OCI-LY3 (cell line): ENCODE measurements at regions not wholly inside any gene's neighbourhood (a gene's known extent, or its start where the extent isn't known, plus 50 kb on each side); places are given as distances from the start of the nearest gene placed in this dataset.

Source experiments
- H2AFZ ChIP-seq: fragments of 200-600, 300-600 bp; shearing (Covaris generic); 2 replicates; pipeline ENCODE4 v1.6.0; 2014; ENCODE audit warnings: antibody characterized with exemption, low read depth, low read length
- H3K27ac ChIP-seq: fragments of 200-600, 300-600 bp; sonication (generic); 2 replicates; pipeline ENCODE4 v1.5.1; 2014; ENCODE audit warnings: mild to moderate bottlenecking, low read length, moderate library complexity, mixed read lengths
- H3K27me3 ChIP-seq: fragments of 200-600, 300-600 bp; sonication (generic); 2 replicates; pipeline ENCODE4 v1.6.1; 2014; ENCODE audit warnings: low read depth, low read length, mixed read lengths
- H3K36me3 ChIP-seq: fragments of 200-600, 300-600 bp; sonication (generic); replicated peaks from 2 replicates; pipeline ENCODE3; 2014; ENCODE audit warnings: low read depth, low read length, mixed read lengths
- H3K4me1 ChIP-seq: fragments of 300-600, 200-600 bp; sonication (generic); 2 replicates; pipeline ENCODE4 v1.6.1; 2014; ENCODE audit warnings: low read length, mixed read lengths
- H3K4me2 ChIP-seq: fragments of 200-600, 300-600 bp; sonication (generic); 2 replicates; pipeline ENCODE4 v1.6.1; 2014; ENCODE audit warnings: low read length, mixed read lengths
- H3K4me3 ChIP-seq: fragments of 300-600, 200-600 bp; sonication (generic); 2 replicates; pipeline ENCODE4 v1.5.1; 2014; ENCODE audit warnings: antibody characterized with exemption, mild to moderate bottlenecking, low read length, moderate library complexity
- H3K79me2 ChIP-seq: fragments of 300-600, 200-600 bp; shearing (Covaris generic); 2 replicates; pipeline ENCODE4 v1.6.1; 2014; ENCODE audit warnings: mild to moderate bottlenecking, low read length, mixed read lengths
- H3K9ac ChIP-seq: fragments of 300-600, 200-600 bp; shearing (Covaris generic); 2 replicates; pipeline ENCODE4 v1.6.0; 2014; ENCODE audit warnings: mild to moderate bottlenecking, low read length, moderate library complexity
- H3K9me3 ChIP-seq: fragments of 200-600, 300-600 bp; shearing (Covaris generic); 2 replicates; pipeline ENCODE4 v1.6.1; 2014; ENCODE audit warnings: low read length, mixed read lengths; ENCODE audit not compliant: insufficient read depth
- H4K20me1 ChIP-seq: fragments of 200-600, 300-600 bp; sonication (generic); 2 replicates; pipeline ENCODE4 v1.6.1; 2016; ENCODE audit warnings: low read length, mixed read lengths; ENCODE audit not compliant: insufficient read depth
- EZH2phosphoT487 ChIP-seq: fragments of 200-600 bp; shearing (Covaris generic); IDR thresholded peaks from 2 replicates; pipeline ENCODE4 v1.6.1; 2018; ENCODE audit warnings: antibody characterized with exemption, mixed run types, low read depth
- TF ChIP-seq, protein P1 (sequence below): fragments of 200-600, 300-600 bp; sonication (generic); IDR thresholded peaks from 2 replicates; pipeline ENCODE4 v1.5.1; 2014; ENCODE audit warnings: antibody characterized with exemption, low read length, low read depth

GRCh38 chr22:44363980-44364750 is 51.4 kb upstream of the SHISAL1 start:
- Histone ChIP-seq H4K20me1 (no peaks in the 10 kb centered on the region), H3K4me2 (no peak overlapping the region), H3K79me2 (no peaks in the 10 kb centered on the region), H3K9ac (no peak overlapping the region), H3K4me3 (no peak overlapping the region), H3K36me3 (no peaks in the 10 kb centered on the region), H3K4me1 (no peaks in the 10 kb centered on the region), H3K27ac (no peak overlapping the region), H3K27me3 (peaks cover 46% of the 10 kb centered on the region), H3K9me3 (no peaks in the 10 kb centered on the region), H2AFZ (no peak overlapping the region)
- TF ChIP-seq EZH2phosphoT487, result no peak

DNA sequence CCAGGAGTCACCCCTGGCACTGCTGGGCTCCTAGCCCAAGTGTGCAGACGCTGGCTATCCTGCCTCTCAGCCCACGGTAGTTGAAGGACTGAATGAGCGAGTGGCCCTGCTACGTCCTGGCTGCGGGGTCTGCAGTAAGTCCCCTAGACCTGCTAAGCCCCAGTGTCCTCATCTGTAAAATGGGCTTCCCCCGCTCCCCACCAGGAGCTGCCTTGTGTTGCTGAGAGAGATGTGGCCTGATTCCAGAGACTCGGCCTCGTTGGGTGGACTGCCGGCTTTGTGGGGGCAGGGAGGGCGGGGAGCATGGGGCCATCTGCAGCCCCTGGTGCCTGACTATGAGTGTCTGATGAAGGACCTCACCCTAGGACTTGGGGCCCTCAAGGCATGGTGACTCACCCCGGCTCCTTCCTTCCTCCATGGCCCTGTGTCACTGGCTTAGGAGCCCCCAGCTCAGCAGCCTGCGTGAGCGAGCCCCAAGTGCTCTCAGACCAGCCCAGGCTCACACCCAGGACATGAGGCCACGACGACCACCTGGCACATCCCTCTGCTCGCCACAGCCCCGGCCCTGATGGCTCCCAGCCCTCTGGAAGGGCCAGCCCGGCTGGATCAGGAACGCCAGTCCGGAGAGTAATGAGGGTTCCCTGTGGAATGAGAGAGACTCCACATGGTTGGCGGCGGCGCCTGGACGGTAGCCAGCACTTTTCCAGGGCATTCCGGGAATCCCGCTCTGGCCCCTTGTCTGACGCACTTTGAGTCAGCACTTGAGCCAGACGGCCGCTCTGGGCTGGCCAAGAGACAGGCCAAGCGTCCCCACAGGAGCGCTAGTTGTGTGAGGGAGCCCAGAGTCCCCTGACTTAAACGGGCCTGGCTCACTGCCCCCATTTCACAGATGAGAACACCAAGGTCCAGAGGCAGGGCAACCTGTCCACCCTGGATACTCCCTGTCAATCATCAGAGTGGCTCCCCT is 50.5 kb upstream of the SHISAL1 start:
- no peak overlapping the region for H2AFZ ChIP-seq
- peaks cover 50% of the 10 kb centered on the region for H3K27me3 ChIP-seq
- no peak overlapping the region for H3K4me3 ChIP-seq
- H3K4me2 ChIP-seq, result no peak overlapping the region
- H4K20me1 ChIP-seq, result no peaks in the 10 kb centered on the region
- H3K4me1 ChIP-seq, result no peaks in the 10 kb centered on the region
- H3K27ac ChIP-seq, result no peak overlapping the region
- H3K9ac ChIP-seq, result no peak overlapping the region
- H3K36me3 ChIP-seq, result no peaks in the 10 kb centered on the region
- no peaks in the 10 kb centered on the region for H3K79me2 ChIP-seq
- H3K9me3 ChIP-seq, result no peaks in the 10 kb centered on the region
- TF ChIP-seq, protein P1, sequence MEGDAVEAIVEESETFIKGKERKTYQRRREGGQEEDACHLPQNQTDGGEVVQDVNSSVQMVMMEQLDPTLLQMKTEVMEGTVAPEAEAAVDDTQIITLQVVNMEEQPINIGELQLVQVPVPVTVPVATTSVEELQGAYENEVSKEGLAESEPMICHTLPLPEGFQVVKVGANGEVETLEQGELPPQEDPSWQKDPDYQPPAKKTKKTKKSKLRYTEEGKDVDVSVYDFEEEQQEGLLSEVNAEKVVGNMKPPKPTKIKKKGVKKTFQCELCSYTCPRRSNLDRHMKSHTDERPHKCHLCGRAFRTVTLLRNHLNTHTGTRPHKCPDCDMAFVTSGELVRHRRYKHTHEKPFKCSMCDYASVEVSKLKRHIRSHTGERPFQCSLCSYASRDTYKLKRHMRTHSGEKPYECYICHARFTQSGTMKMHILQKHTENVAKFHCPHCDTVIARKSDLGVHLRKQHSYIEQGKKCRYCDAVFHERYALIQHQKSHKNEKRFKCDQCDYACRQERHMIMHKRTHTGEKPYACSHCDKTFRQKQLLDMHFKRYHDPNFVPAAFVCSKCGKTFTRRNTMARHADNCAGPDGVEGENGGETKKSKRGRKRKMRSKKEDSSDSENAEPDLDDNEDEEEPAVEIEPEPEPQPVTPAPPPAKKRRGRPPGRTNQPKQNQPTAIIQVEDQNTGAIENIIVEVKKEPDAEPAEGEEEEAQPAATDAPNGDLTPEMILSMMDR, result no peak
- no peak for TF ChIP-seq EZH2phosphoT487

DNA sequence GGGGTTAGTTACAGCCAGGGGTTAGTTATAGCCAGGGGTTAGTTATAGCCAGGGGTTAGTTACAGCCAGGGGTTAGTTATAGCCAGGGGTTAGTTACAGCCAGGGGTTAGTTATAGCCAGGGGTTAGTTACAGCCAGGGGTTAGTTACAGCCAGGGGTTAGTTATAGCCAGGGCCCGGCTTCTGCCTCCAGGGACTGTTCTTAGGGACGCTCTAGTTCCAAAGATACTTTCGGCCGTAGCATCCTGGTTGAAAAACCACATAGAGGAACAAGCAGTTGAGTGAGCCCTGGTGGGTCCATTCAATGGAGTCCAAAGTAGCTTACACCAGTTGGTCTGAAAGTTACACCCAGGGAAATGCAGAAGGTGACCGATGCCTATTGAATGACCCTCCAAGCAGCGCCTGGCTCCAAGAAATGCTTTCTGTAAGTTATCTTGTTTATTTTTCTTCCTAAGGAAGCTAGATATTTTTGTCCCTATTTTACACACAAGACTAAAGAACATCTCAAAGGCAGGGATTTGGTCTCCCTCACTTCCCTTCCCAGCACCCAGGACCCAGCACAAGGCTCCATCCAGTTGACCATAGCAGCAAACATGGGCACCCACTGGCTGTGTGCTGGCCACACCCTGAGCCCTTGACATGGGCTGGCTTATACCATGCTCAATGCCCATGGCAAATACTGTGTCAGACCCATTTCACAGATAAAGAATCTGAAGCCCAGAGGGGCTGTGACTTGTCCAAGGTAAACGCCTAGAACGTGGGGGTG is 49.7 kb upstream of the SHISAL1 start:
- no peaks in the 10 kb centered on the region for H3K36me3 ChIP-seq
- H3K79me2 ChIP-seq, result no peaks in the 10 kb centered on the region
- H3K4me3 ChIP-seq, result no peak overlapping the region
- H3K27ac ChIP-seq, result no peak overlapping the region
- no peaks in the 10 kb centered on the region for H3K9me3 ChIP-seq
- H2AFZ ChIP-seq, result no peak overlapping the region
- H4K20me1 ChIP-seq, result no peaks in the 10 kb centered on the region
- no peaks in the 10 kb centered on the region for H3K4me1 ChIP-seq
- TF ChIP-seq, protein P1, result no peak
- TF ChIP-seq EZH2phosphoT487, result no peak
- H3K4me2 ChIP-seq, result no peak overlapping the region
- peaks cover 53% of the 10 kb centered on the region for H3K27me3 ChIP-seq
- no peak overlapping the region for H3K9ac ChIP-seq
